GM19468 (cell line): ENCODE measurements at regions not wholly inside any gene's neighbourhood (a gene's known extent, or its start where the extent isn't known, plus 50 kb on each side); places are given as distances from the start of the nearest gene placed in this dataset.

Experiments
- ATAC-seq: cut with Tn5 transposase; IDR thresholded peaks from one replicate; pipeline ENCODE4 v1.9.1; 2021; ENCODE audit warnings: mild to moderate bottlenecking, moderate library complexity, moderate number of reproducible peaks; ENCODE audit not compliant: unreplicated experiment; ENCODE audit errors: extremely low read depth

- no peak for ATAC-seq
These were observed 1260.9 kb upstream of the SORCS1 start for GRCh38 chr10:108425283-108425964.

GRCh38 chr10:108424656-108425055 lies 1260.2 kb upstream of the SORCS1 start:
- no peak for ATAC-seq

GRCh38 chr10:108422286-108422685 lies 1257.8 kb upstream of the SORCS1 start:
- no peak for ATAC-seq

- ATAC-seq: no peak
These were observed 1256.8 kb upstream of the SORCS1 start for GRCh38 chr10:108421266-108421665.

- no peak for ATAC-seq
These were observed 1249.4 kb upstream of the SORCS1 start for GRCh38 chr10:108413954-108414353.

- ATAC-seq: no peak
These were observed 1247.8 kb upstream of the SORCS1 start for GRCh38 chr10:108412323-108412722.

GRCh38 chr10:108411894-108412293 lies 1247.4 kb upstream of the SORCS1 start:
- ATAC-seq: no peak

GRCh38 chr10:108411206-108411605 lies 1246.7 kb upstream of the SORCS1 start:
- ATAC-seq: no peak

- ATAC-seq: no peak
These were observed 1245.7 kb upstream of the SORCS1 start for GRCh38 chr10:108410236-108410635.

- ATAC-seq: no peak
These were observed 1244.8 kb upstream of the SORCS1 start for GRCh38 chr10:108409306-108409705.

- no peak for ATAC-seq
These were observed 1239.6 kb upstream of the SORCS1 start for GRCh38 chr10:108404155-108404554.

GRCh38 chr10:108399465-108399864 lies 1235.0 kb upstream of the SORCS1 start:
- no peak for ATAC-seq

GRCh38 chr10:108393089-108393488 lies 1228.6 kb upstream of the SORCS1 start:
- ATAC-seq: no peak

- ATAC-seq: no peak
These were observed 1227.8 kb upstream of the SORCS1 start for GRCh38 chr10:108392286-108392685.

- no peak for ATAC-seq
These were observed 1224.2 kb upstream of the SORCS1 start for GRCh38 chr10:108388706-108389105.

GRCh38 chr10:108385963-108386362 lies 1221.5 kb upstream of the SORCS1 start:
- ATAC-seq: no peak

- no peak for ATAC-seq
These were observed 1219.9 kb upstream of the SORCS1 start for GRCh38 chr10:108384378-108384777.

- ATAC-seq: no peak
These were observed 1214.3 kb upstream of the SORCS1 start for GRCh38 chr10:108378779-108379178.

- no peak for ATAC-seq
These were observed 1211.2 kb upstream of the SORCS1 start for GRCh38 chr10:108375691-108376090.

GRCh38 chr10:108374991-108375390 lies 1210.5 kb upstream of the SORCS1 start:
- no peak for ATAC-seq

GRCh38 chr10:108365541-108365940 lies 1201.0 kb upstream of the SORCS1 start:
- no peak for ATAC-seq

- ATAC-seq: no peak
These were observed 1199.1 kb upstream of the SORCS1 start for GRCh38 chr10:108363576-108363975.
